ENCODE measurements at regions not wholly inside any gene's neighbourhood (a gene's known extent, or its start where the extent isn't known, plus 50 kb on each side); places are given as distances from the start of the nearest gene placed in this dataset.

GRCh38 chr20:60759651-60760050 lies 492.4 kb upstream of the CDH4 start:
- TF ChIP-seq CTCF (conservative IDR thresholded peaks at IDR 0.05; ENCODE audit: low read length) (no peak), EZH2phosphoT487 (IDR thresholded peaks at IDR 0.05; ENCODE audit: borderline replicate concordance, low read depth, low read length) (no peak)

Data from OCI-LY7 (cell line).